GM19193 (cell line): ENCODE measurements at regions not wholly inside any gene's neighbourhood (a gene's known extent, or its start where the extent isn't known, plus 50 kb on each side); places are given as distances from the start of the nearest gene placed in this dataset.

Experiments
- POLR2A ChIP-seq: IDR thresholded peaks from 4 replicates; pipeline ENCODE4 v1.6.1; 2011; ENCODE audit not compliant: insufficient read depth, insufficient read length; ENCODE audit errors: extremely low read depth

DNA sequence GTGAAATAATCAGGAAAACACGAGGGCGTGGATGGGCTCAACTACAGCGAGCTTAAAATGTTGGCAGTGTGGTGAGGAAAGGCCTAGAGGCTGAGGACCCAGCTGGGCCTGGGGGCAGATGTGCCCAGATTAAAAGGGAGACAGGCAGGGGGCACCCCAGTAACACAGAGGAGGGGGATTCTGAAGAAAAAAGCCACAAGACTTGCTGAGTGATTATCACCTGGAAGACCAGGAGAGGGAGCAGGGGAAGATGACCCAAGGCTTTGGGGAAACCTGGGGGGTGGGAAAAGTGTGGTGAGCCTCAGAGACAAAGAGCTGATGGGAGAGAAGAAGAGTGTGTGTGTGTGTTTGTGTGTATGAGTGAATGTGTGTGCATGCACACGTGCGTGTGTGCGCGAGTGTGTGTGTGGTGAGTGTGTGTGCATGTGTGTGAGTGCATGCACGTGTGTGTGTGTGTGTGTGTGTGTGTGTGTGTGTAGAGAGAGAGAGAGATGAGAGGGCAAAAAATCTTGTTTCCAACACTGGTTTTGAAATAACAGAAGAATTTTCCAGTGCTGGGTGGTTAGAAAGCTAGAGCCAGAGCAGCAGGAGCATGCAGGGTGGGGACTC lies 500.5 kb downstream of the BUD13 start:
- no peak for TF ChIP-seq POLR2A

DNA sequence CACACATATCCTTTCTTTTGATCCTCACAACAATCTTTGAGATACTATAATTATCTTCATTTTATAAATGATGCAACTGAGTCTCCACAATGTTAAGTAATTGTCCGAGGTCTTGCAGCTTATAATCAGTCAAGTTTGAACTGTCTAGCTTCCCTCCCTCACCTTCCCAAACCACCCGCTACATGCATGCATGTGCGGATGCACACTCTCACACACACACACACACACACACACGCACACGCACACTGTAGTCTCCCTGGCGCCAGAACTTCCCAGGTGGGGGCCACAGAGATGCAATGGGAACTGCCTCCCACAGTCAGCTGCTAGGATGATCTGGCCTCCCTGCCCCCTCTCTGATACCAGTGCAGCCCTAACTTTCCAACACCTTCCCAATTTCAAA lies 501.3 kb downstream of the BUD13 start:
- no peak for TF ChIP-seq POLR2A

DNA sequence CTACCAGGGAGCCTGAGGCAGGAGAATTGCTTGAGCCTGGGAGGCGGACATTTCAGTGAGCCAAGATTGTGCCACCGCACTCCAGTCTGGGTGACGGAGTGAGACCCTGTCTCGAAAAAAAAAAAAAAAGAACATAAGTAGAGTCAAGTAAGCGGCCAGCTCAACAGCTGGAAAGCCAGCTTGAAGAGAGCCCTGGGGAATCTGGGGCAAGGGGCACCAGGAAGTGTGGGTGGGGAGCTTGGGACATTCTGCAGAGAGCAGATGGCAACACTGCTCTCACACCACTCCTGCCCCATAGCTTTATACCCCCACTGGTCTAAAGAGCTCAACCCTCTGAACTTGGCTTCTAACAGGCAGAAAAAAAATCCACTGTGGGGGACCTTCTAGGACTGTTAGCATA lies 505.6 kb downstream of the BUD13 start:
- TF ChIP-seq POLR2A = no peak

DNA sequence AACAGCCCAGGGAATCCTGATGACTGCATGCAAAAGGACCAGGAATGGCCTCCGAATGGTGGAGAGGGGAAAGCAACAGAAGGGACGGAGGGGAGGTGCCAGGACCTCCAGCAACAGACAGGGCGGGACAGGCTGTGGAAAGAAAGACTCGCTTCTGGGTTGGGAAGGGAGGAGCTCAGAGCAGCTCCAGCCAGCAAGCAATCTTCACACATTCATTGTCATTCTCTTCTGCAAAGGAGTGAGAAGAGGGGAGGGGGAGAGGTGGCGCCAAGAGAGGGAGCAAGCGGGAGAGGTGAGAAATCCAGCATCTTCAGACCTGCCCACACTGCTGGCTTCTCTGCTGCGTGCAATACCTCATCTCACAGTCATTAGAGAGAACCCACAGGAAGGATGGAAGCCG lies 509.0 kb downstream of the BUD13 start:
- TF ChIP-seq POLR2A = no peak

DNA sequence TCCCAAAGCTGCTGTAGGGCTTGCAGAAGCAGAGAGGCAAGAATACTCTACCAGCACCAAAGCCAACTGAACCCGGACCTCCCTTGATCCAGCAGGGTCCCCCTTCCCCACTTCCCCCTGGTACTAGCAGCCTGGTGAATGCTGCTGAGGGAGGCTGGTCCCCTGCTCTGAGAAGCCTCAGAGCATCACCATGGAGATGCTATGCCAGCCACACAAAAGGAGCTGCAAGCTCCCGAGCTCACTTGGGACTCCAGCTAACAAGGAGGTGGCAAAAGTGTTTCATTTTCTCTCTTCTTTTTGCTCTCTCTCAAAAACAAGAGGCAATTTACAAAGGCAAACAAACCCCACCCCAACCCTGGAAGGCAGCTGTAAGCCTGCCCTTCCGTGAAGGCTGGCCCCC lies 509.8 kb downstream of the BUD13 start:
- no peak for TF ChIP-seq POLR2A

DNA sequence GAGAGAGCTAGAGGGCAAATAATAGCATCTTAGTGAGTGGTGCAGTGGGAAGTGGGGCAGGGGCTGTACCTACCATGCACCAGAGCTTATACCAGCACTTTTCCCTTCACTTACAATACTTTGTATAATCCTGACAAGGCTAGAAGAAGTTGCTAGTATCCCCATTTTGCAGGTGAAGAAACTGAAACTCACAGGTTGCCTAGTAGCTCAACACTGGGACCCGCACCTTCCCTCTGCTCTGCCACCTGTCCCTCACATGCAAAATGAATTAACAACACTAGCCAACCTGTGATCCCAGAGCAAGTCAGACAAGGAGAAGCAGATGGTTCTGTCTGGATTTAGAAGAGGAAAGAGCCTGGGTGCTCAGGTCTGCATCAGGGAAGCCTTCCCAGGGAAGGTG lies 510.4 kb downstream of the BUD13 start:
- no peak for TF ChIP-seq POLR2A

DNA sequence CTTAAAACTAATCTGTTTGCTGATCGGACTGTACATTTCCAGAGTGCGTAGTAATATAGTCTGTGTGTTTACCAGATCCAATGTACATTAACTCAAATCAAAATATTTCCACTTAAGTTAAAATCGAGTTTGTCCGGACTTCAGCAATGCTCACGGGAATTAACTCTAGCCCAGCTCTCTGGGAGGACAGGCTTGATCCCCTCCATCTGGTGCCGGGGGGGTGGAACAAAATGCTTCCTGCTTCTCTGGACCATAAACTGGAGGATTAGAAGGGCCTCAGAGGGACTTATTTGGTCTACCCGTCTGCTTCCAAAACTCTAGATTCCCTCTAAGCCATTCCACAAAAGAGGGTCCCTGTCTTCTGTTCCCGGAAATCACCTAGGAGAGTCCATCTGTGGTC lies 511.2 kb downstream of the BUD13 start:
- TF ChIP-seq POLR2A = no peak

DNA sequence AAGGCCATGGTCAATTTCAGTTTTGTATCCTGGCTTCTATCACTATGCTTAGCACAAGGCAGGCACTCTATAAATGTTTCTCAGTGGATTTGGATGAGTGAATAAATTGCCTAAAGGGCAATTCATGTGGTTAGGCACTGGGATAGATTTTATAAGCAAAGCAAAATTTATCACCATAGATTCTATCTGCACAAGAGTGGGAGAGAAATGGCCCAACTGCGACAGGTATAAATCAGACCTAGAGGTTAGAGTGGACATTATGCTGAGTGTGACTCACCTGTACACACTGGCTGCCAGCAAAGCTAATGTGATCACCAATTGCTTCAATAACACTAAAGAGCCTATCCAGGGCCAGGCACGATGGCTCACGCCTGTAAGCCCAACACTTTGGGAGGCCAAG lies 514.0 kb downstream of the BUD13 start:
- no peak for TF ChIP-seq POLR2A

DNA sequence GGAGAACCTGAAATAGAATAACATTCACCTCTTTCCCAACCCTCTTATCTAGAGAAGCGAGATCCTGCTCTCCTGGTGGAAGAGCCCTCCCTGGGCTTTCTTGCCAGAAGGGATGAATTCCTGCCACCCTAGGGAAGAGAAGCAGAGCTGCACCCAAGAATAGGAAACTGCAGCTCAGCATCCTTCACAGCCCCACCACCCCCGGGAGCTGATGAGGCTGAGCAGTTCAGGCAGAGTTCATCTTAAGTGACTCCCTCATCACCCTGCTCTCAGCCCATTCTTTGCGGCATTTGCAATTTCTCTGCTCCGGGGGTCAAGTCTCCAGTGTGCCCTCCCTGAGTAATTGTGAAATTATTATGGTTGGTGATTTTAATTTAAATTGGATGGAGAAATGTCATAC lies 514.9 kb downstream of the BUD13 start:
- TF ChIP-seq POLR2A = no peak

DNA sequence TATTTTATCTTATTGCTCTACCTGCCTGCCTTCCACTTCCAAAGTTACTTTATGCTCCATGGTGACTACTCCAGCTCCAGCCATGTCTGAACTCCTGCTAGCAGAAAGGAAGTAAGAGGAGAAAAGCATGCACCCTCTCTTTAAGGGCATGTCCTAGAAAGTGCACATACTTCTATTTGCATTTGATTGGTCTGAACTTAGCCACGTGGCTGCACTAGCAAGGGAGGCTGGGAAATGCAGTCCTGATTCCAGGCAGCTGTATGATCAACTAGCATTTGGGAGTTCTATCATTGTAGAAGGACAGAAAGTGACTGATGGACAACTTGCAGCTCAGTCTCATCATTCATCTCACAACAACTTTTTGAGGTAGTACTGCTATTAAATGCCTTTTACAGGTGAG lies 515.7 kb downstream of the BUD13 start:
- no peak for TF ChIP-seq POLR2A

DNA sequence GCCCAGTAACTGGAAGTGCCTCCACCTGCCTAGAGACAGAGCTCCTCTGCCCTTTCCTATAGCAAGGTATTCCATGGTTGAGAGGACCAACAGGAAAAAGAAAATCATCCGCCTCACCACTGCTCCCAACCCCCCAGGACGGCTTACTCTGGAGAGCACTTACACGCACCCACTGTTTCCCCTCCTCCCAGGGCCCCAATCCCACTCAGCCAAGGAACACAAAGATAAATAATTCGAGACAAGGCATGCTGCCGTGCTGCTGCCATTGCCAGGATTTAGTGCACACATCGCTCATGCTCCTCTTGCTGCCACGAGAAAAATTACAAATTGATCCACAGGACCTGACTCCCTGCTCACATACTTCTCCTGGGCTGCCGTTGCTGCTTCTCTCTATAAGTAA lies 516.6 kb downstream of the BUD13 start:
- no peak for TF ChIP-seq POLR2A

DNA sequence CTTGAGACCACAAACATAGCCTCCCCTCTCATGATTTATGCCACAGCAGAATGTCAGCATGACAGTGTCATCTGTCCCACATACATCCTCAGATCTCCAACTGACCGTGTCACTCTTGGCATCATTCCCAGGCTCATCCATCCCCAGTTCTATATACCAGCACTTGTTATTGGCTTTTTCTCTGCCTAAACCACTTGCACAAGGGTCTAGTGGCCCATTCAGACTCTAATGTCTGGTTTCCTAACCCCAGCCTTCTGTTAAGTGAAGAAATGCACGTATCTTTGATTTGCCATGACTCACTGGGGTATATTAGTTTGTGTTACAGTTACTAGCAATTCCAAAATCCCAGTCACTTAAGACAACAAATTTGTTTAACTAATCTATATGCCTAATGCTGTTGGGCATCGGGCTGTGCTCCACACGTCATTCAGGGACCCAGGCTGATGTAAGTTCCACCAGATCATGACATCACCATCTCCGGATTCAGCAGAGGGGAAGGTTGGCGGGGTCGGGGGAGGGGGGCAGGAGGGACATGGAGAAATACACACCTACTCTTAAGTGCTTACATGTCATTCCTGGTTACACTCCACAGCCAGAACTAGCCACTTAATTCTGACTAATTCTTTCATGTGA lies 517.4 kb downstream of the BUD13 start:
- TF ChIP-seq POLR2A = no peak

DNA sequence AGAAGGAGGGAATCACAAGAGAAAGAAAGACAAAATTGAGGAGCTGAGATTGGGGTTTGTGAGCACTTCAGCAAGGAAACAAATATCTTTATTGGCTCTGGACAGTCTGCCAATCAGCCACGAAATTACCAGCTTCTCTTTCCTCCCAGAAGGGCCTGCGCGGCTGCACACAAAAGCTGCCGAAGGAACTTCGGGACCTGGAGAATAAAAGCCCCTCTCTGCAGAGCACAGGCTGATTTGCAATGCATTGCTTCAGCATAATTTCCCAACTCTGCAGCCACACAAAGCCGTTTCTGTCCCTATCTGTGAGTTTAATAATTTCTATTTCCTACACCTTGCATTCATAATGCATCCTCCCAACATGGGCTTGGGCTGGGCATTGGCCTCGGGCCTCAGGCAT lies 522.6 kb downstream of the BUD13 start:
- TF ChIP-seq POLR2A = no peak

DNA sequence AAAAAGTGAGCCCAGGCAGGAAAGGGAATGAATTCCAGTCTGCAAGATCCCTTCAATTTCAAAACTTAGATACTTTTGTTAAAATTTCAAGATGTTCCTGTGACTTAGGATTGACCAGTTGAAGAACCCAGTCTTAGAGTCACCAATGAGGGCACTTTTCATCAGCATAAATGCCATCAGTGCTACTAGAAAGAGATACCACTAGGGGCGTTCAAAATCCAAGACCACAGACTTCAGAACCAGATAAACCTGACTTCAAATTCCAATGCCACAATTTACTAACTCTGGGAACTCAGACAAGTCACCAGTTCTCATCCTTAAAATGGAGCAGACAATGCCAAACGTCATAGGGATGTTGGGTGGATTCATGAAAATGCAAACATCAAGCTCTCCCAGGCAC lies 523.2 kb downstream of the BUD13 start:
- TF ChIP-seq POLR2A = no peak

DNA sequence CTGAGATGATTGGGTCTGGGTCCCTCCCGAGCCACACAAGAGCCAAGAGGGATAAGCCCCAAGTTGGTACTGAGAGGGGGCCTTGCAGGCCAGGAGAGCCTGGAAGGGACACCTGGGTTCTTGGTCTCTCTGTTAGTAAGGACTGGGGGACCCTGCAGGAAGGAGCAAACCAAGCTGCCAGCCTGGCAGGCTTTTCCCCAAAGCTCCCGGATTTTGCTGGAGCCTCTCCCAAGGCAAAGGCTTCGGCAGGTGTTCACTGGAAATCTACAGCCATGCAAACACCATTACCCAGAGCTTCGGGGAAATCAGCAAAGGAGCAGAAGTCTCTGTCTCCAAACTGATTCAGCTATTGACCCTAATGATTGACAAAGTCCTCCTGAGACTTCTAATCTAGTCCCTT lies 527.9 kb downstream of the BUD13 start:
- no peak for TF ChIP-seq POLR2A

DNA sequence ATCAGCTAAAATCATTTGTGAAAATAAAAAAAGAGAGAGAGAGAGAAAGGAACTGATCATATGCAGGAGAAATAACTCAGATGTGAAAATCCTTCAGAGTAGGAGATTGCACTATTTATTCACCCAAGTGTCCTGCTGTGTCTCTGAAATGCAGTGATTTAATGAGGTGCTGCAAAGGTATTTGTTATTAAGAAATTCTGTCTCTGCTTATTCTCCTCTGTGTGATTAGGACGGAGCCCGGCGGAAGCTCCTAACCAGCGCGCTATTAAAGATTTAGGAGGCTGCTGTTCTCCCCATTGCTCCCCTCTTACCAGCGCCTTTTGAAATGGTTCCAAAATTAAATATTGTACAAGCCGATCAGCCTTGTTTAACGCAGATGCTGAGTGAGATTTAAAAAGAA lies 528.3 kb downstream of the BUD13 start:
- TF ChIP-seq POLR2A = no peak

DNA sequence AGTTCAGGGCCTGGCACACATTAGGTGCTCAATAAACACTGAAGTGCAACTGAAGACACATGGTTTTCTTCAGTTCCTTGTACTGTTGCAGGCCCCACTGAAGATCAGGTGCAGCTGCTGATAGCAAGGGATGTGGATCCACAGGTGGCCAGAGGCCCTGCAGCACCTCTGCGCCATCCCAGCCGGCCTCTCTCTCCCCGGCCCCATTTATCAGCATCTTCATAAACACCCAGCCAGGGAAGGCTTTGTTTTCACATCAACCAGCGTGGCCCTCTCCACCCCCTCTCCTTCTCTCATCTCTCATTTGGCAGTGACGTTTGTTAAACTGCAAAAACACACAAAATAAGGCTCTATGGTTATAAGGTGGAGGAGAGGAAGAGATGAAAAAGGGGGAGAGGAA lies 528.8 kb downstream of the BUD13 start:
- no peak for TF ChIP-seq POLR2A
